ENCODE measurements at regions not wholly inside any gene's neighbourhood (a gene's known extent, or its start where the extent isn't known, plus 50 kb on each side); places are given as distances from the start of the nearest gene placed in this dataset.

DNA sequence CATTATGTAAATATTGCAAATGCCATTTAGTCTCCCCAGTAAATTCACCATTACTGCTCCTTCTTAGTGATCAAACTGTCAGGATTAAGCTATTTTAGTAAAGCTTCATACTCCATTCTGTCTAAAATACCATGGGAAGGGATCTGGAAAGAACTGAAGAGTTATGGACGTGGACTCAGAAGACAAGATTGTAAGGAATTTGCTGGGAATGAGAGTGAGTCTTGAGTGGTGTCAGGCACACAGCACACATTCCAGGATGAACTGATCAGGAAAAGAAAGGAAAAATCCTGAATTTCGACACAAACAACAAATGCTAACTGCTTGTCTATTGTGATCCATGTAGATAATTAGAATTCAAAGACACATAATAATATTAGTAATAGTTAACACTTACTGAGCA is 311.0 kb downstream of the CENPC start:
- no peak for DNase-seq (ENCODE audit: low read depth in 2 of 3, low spot score in 2 of 3)

DNA sequence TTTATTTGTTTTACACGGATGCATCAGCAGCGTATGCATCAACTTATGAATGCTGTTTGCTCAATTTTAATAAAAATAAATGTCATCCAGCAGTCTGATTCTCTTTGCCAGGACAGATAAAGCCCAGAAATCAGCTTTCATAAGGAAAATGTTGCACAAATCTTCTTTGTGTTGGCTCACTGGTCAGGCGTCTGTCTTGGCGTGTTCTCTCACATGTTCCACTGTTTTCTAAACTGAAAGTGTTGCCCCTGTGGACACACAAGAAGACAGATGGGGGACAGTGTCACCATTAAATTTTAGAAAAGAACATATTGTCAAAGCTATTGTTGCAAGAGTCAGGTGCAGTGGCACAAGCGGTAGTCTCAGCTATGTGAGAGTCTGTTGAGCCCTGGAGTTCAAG is 316.2 kb downstream of the CENPC start:
- DNase-seq (ENCODE audit: low read depth in 2 of 3, low spot score in 2 of 3) = no peak

DNA sequence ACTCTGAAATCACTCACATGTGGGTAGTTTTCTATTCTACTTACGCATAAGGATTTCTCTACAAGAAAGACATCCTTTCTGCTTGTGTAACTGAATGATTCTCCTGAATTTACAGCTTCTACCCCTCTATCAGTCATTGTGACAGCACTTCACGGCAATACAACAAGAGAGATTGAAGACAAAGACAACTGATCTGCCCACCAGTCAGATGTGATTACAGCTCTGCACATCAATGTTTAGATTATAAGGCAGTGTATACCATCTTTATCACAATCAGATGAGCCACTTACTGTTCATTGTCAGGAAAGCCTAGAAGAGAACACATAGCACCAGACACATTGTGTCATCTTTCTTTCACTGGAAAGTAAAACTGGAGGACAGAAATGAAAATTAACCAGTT is 324.4 kb downstream of the CENPC start:
- no peak for DNase-seq (ENCODE audit: low read depth in 2 of 3, low spot score in 2 of 3)

DNA sequence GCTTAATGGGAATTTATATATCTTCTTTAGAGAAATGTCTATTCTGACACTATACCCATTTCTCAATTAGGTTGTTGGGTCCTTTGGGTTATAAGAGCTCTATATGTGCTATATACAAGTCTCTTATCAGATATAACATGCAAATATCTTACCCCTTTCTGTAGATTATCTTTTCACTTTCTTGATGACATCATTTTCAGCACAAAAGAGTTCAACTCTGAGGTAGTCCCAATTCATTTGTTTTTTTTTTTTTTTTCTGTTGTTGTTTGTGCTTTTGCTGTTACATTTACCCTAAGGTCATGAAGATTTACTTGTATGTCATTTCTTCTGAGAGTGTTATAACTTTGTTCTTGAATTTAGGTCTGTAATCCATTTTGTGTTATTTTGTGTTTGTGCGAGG is 326.4 kb downstream of the CENPC start:
- DNase-seq (ENCODE audit: low read depth in 2 of 3, low spot score in 2 of 3) = no peak

DNA sequence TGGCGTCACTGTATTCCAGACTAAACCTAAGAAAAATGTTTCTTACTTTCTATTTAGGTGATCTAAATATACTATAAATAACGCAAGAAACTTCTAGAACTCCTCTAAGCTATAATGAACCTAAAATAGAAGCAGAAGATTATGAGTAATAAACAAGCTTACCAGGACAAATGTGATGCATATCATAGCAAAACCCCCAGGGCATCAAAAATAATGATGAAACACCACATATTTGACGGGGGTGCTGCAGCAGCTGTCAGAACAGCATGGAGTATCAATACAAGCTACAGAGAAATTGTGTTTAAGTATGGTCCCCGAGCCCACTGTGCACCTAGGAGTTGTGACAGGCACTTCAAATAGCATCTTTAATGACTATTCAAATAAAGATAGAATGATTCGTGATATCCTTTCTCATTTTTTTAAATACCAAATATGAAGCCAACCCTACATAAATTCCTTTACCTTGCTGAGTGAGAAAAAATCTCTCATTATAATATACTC is 337.3 kb downstream of the CENPC start:
- DNase-seq (ENCODE audit: low read depth in 2 of 3, low spot score in 2 of 3) = no peak

DNA sequence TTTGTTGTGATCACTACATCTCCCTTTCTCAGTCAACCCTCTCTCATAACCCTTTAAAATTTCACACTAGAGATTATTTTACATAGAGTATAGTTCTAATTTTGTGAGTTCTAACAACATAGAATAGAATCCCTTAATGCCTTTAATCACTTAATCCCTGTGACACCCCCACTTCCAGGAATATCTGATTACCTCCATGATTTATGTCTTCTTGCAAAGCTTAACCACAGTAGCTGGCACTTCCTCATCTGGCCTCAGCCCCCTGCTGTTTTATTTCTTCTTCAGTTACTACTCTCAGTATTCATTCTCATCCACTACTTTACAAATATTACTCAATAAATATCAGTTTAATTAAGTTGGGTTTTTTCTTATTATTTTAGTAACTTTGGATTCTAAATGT is 340.9 kb downstream of the CENPC start:
- DNase-seq (ENCODE audit: low read depth in 2 of 3, low spot score in 2 of 3) = no peak

DNA sequence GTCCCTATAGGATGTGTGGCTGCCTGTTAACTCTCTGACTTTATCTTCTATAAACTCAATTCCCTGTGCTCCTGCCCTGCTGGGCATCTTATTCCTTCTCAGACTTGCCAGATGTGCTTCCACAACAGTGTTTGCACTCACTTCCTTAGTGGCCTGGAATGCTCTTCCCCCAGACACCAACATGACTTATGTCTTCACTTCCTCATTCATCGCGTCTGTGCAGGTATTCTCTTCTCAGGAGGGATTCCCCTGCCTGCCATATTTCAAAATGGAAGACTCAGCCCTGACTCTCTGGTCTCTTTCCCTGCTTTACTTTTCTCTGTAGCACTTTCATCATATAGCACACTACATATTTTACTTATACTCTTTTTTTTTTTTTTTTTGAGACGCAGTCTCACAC is 344.0 kb downstream of the CENPC start:
- DNase-seq (ENCODE audit: low read depth in 2 of 3, low spot score in 2 of 3) = no peak

DNA sequence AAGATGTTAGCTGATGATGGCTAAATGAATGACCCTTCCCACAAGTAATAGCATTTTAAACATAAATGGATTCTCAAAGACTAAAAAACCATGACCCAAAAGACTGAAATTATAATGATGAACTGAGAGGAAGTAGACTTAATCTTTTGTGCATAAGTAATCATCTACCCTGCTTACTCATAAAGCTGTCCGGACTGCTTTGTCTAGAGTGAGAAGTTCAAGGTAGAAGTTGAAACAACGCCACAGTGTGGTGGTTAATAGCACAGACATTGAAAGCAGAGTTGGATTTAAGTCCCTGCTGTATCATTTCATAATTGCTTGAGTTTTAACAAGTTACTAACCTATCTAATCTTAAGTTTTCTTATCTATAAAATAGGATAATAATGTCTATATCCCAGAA is 346.6 kb downstream of the CENPC start:
- DNase-seq (ENCODE audit: low read depth in 2 of 3, low spot score in 2 of 3) = no peak

DNA sequence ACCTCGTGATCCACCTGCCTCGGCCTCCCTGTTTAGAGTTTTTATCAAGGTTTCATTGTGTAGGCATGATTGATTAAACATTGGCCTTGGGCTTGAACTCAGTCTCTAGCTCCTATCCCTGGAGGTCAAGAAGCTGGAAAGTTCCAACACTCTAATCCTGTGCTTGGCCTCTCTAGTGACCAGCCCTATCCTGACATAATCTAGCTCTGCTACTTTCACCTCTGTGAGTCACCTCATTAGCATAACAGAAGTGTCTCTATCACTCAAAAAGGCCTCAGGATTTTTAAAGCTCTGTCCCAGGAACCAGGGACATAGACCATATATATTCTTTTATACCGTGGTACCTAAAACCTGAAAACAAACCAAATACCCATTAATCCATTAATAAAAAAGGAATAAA is 377.5 kb downstream of the CENPC start:
- no peak for DNase-seq (ENCODE audit: low read depth in 2 of 3, low spot score in 2 of 3)

DNA sequence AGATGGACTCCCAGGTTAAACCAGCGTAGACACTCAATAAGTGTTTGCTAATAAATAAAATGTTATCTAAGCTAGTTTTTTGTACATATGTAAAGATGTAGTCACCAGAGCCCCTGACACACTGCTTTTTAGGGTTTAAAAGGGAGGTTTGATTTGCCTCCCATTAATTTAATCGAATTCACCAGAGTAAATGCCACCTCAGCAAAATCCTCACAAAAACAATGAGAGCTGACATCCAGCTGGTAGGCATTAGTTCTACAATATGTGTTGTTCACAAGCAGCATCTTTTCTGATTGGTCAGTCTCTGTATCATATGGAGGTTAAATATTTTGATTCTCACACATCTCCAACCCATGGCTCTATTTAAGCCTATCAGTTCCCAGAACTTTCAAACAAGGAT is 382.6 kb downstream of the CENPC start:
- DNase-seq (ENCODE audit: low read depth in 2 of 3, low spot score in 2 of 3) = no peak

DNA sequence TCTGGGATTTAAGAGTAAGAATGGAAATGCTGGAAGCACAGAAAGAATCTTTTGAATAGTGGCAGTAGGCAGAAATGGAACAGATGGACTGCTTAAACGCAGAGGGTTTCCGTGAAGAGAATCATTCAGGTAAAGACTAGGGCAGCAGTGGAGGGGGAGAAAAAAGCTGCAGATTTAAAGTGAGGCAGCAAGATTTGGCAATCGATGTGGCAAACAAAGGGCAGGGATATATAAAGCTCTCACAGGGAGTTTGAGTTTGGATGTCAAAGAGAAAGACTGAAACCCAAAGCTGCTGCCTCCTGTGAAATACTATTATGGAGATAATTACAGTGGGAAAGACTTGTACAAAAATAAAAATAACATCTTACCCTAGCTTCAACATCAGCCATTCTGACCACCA is 384.0 kb downstream of the CENPC start:
- no peak for DNase-seq (ENCODE audit: low read depth in 2 of 3, low spot score in 2 of 3)

DNA sequence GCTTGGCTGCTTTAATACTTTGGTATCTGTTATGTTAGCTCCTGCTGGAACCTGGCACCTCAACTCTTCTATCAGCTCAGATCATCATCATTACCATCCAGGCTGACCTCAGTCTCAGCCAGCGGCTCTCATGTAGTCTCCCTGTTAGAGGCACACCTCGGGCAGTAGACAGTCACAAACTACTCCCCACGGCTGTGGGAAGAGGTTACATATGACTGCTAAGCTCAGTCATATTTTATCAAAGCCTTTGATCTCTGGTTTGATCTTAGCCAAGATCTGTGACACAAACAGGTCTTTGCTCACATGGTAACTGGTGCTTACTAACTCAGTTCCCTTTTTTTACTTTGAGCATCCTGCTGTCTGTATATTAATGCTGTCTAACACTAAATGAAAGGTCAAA is 384.9 kb downstream of the CENPC start:
- no peak for DNase-seq (ENCODE audit: low read depth in 2 of 3, low spot score in 2 of 3)

DNA sequence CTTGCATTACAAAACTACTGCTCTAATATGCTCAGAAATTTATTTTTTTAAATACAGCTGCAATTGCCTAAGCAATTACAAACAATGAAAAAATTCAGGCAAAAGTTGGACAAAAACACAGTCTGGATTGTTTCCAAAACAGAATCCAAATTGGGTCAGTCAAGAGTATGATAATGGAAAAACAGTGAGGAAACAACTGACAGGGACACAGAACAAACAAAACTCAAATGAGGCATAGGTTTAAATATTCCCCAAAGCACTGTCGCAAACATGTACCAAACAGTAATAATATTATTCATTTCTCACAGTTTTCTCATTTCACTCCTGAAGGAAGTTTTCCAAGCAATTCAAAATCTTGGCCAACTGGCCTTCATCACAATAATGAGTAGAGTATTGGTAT is 386.6 kb downstream of the CENPC start:
- no peak for DNase-seq (ENCODE audit: low read depth in 2 of 3, low spot score in 2 of 3)

DNA sequence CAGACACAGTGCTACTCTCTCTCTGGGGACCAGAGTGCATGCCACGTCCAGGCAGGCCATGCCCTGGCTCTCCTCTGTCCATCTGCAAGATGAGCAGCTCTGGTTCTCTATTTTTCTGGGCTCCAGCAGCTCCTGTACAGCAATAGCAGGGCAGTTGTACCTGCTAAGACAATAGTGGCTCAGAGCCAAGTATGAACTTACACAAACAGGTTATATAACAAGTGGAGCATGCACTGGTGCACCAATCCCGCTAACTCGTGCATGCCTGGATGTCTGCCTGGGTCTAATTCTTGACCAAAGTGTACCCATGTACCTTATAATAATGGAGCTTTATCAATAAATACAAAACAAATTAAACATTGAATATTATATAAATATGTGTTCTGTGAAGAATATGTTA is 392.3 kb downstream of the CENPC start:
- no peak for DNase-seq (ENCODE audit: low read depth in 2 of 3, low spot score in 2 of 3)

DNA sequence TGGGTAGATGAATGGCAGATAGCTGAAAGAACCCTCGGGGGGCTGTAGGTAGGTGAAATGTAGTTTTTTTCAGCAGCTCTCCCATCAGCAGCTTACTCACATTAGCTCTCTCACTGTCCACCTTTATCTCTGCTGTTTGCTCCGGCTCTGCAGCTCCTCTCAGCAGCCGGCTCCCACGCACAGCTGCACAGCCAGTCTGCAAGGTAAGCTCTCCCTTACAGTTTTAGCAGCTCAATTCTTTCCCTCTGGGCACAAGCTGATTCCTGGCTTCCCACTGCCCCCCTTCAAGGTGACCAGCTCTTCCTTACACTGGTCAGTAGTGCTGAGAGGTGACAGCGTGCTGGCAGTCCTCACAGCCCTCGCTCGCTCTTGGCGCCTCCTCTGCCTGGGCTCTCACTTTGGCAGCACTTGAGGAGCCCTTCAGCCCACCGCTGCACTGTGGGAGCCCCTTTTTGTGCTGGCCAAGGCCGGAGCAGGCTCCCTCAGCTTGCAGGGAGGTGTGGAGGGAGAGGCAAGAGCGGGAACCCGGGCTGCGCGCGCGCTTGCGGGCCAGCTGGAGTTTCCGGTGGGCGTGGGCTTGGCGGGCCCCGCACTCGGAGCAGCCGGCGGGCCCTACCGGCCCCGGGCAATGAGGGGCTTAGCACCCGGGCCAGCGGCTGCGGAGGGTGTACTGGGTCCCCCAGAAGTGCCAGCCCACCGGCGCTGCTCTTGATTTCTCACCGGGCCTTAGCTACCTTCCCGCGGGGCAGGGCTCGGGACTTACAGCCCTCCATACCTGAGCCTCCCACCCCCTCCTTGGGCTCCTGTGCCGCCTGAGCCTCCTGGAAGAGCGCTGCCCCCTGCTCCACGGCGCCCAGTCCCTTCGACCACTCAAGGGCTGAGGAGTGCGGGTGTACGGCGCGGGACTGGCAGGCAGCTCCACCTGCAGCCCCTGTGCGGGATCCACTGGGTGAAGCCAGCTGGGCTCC is 393.6 kb downstream of the CENPC start:
- DNase-seq (ENCODE audit: low read depth in 2 of 3, low spot score in 2 of 3) = no peak

DNA sequence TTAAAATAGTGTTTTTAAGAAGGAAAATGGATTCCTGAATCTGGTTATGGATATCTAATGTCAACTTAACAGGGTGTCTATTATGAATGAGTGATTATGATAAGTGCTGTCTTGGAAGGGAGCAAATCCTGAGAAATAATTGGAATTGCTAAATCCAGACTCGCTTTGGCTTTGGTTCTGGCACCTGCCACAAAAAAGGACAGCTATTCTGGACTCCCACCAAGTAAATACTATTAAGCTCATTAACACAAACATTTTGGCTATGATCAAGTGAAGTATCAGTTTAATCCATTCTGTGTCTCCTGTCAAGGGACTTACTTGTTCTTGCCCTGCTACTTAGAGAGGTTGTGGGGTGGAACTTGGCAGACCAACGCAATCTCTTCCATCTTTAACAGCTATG is 403.7 kb downstream of the CENPC start:
- no peak for DNase-seq (ENCODE audit: low read depth in 2 of 3, low spot score in 2 of 3)

DNA sequence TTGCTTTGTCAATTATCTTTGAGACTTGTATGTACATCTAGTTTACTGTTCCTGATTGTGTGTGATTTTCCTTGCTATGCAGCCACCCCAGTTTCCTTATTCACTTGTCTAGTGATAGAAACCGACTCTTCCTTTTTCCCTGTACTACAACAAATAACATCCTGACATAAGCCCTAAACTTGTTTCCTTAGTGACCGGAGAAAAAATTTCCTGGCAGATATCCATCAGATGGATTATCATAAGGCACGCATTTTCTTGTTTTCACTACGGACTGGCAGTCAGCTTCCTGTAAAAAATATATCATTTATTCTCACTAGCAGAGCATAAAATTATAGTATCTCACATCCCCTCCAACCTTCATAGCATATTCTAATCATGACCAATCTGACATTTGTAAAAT is 410.7 kb downstream of the CENPC start:
- DNase-seq (ENCODE audit: low read depth in 2 of 3, low spot score in 2 of 3) = no peak

DNA sequence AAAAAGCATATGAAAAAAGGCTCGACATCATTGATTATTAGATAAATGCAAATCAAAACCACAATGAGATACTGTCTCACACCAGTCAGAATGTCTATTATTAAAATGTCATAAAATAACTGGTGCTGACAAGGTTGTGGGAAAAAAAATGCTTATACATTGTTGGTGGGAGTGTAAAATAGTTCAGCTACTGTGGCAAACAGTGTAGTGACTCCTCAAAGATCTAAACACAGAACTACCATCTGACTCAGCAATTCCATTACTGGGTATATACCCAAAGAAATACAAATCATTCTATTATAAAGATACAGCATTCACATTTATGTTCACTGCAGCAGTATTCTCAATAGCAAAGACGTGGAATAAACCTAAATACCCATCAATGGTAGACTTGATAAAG is 412.1 kb downstream of the CENPC start:
- DNase-seq (ENCODE audit: low read depth in 2 of 3, low spot score in 2 of 3) = no peak

DNA sequence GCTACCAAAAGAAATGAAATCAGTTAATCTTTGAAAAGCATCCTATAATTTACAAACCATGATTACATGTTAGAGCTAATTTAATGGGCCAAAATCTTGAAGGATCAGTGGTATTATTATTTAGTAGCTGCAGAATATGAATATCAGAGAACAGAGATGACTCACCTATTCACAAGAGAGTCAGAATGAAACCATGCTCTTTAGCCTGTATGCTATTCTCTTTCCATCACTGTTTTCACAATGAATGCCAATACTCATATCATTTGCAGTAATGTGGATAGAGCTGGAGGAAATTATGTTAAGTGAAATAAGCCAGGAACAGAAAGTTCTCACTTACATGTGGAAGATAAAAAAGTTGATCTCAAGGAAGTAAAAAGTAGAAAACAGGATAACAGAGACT is 414.1 kb downstream of the CENPC start:
- no peak for DNase-seq (ENCODE audit: low read depth in 2 of 3, low spot score in 2 of 3)

DNA sequence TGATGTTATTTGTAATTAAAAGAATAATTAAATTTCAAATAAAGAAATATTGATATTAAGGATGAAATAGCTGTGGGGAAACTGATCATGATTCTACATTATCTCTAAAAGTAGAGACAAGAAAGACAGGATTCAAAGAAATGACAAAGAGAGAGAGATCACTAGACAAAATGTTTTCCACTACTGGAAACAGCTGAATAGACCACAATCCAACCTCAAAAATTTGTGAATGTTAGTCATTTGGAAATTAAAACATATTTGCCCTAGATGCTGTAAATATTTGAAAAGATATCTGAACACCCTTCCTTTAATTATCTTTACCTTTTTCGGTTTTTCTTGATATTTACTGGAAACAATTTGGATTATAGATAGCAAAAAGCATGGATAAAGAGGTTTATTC is 414.9 kb downstream of the CENPC start:
- no peak for DNase-seq (ENCODE audit: low read depth in 2 of 3, low spot score in 2 of 3)

DNA sequence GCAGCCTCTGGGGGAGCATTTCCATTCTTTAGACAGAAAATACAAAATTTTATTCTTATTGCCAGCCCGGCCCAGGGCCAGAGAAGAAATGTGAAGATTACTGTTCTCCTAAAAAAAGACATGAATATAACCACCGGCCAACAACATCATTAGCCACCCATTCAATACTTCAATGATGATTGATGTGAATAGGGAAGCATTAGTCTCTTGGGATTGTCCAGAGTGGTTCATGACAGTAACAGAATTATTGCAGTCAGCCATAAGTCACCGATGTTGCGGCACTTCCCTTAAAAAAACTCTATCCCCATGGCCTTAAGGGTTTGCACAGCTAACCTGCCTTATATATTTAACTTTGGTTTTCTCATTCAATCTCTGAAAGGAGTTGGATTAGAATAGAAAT is 418.7 kb downstream of the CENPC start:
- DNase-seq (ENCODE audit: low read depth in 2 of 3, low spot score in 2 of 3) = no peak

DNA sequence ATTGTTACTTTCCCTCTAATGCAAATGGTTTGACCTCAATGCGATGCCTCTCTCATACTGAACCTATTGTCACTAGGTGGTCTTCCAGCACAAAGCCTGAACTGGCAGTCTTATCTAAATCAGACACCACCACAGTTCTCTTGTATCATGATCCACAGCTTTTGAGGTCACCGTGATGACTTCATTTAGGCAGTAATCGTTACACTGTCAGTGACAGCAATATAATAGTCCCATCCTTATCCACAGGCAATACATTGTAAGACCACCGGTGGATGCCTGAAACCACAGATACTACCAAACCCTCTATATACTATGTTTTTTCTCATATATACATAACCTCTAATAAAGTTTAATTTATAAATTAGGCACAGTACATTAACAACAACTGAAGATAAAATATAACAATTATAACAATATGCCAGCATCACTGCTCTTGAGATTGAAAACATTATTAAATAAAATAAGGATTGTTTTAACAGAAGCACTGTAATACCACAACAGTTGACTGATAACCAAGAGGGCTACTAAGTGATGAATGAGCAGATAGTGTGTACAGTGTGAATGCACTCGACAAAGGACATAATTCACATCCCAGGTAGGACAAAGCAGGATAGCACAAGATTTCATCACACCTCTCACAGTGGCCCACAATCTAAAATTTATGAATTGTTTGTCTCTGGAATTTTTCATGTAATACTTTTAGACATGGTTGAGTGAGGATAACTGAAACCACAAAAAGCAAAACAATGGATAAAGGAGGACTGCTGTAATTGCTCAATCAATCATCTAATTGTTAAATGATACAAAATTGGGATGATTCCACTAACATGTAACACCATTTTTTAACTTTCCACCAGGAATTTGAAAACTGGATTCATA is 419.4 kb downstream of the CENPC start:
- no peak for DNase-seq (ENCODE audit: low read depth in 2 of 3, low spot score in 2 of 3)

Data from activated CD8-positive, alpha-beta memory T cell treated with anti-CD3 and anti-CD28 coated beads for 48 hours (primary cell).